Stimulated activated naive B cell treated with anti-CD40 and anti-IgM and Interleukin-4, amounts not matched to agents 10 μg/mL and 1 μg/mL and 100 μg/mL, for 72 hours (primary cell): ENCODE measurements at regions not wholly inside any gene's neighbourhood (a gene's known extent, or its start where the extent isn't known, plus 50 kb on each side); places are given as distances from the start of the nearest gene placed in this dataset.
"Not testable (repeated sequence)": the region's sequence is repeated elsewhere in the genome, so short reads cannot be mapped to it uniquely, and the experiment has no call there.

ENCODE experiments used
- ATAC-seq, 2 donors: fragments of 150-1000 bp; cut with Tn5 transposase; replicated peaks; 2 replicates each; pipeline ENCODE4 v1.10.0; 2021; ENCODE audit warnings: moderate library complexity in 1 of 2
- DNase-seq: peaks from one replicate; pipeline ENCODE4 v3.0.0; 2021
- H3K27ac Mint-ChIP-seq: one replicate; pipeline ENCODE4 v1.8.0; 2022; ENCODE audit warnings: mild to moderate bottlenecking, mixed read lengths
- H3K27me3 Mint-ChIP-seq, 2 donors: one replicate each; pipeline ENCODE4 v1.8.0; 2022; ENCODE audit warnings: mixed read lengths in 2 of 2
- H3K36me3 Mint-ChIP-seq, 2 donors: one replicate each; pipeline ENCODE4 v1.8.0; 2022; ENCODE audit warnings: mixed read lengths in 2 of 2, mild to moderate bottlenecking in 1 of 2
- H3K4me1 Mint-ChIP-seq, 2 donors: one replicate each; pipeline ENCODE4 v1.8.0; 2022; ENCODE audit warnings: mixed read lengths in 2 of 2, mild to moderate bottlenecking in 1 of 2
- H3K4me3 Mint-ChIP-seq, 2 donors: one replicate each; pipeline ENCODE4 v1.8.0; 2022; ENCODE audit warnings: mild to moderate bottlenecking in 2 of 2, mixed read lengths in 2 of 2, moderate library complexity in 1 of 2
- H3K9me3 Mint-ChIP-seq, 2 donors: one replicate each; pipeline ENCODE4 v1.8.0; 2022; ENCODE audit warnings: mixed read lengths in 2 of 2, mild to moderate bottlenecking in 1 of 2

- H3K27ac Mint-ChIP-seq, H3K27me3 Mint-ChIP-seq, H3K4me3 Mint-ChIP-seq, DNase-seq, H3K4me1 Mint-ChIP-seq, H3K9me3 Mint-ChIP-seq, ATAC-seq, H3K36me3 Mint-ChIP-seq: not testable (repeated sequence)
These were observed 89.4 kb upstream of the SPACA7 start for GRCh38 chr13:112286733-112287132.

- Mint-ChIP-seq H3K9me3 (peaks cover 0 to 3% of the 10 kb centered on the region in 2 donors), H3K27ac (no peak overlapping the region), H3K36me3 (no peaks in the 10 kb centered on the region), H3K27me3 (peaks cover 0 to 6% of the 10 kb centered on the region in 2 donors), H3K4me3 (no peak overlapping the region), H3K4me1 (no peaks in the 10 kb centered on the region)
- DNase-seq, result no peak
- ATAC-seq, result no peak
These were observed 55.9 kb upstream of the SPACA7 start for GRCh38 chr13:112320303-112320702.

GRCh38 chr13:112322557-112322956 lies 53.6 kb upstream of the SPACA7 start:
- Mint-ChIP-seq H3K4me1 (no peaks in the 10 kb centered on the region), H3K36me3 (no peaks in the 10 kb centered on the region), H3K4me3 (no peak overlapping the region), H3K27ac (no peak overlapping the region), H3K27me3 (peaks cover 5 to 17% of the 10 kb centered on the region in 2 donors), H3K9me3 (peaks cover 0 to 4% of the 10 kb centered on the region in 2 donors)
- DNase-seq, result no peak
- ATAC-seq, result no peak

GRCh38 chr13:112324116-112324515 lies 52.0 kb upstream of the SPACA7 start:
- Mint-ChIP-seq H3K27ac (no peak overlapping the region), H3K27me3 (peaks cover 15 to 26% of the 10 kb centered on the region in 2 donors), H3K4me1 (no peaks in the 10 kb centered on the region), H3K4me3 (no peak overlapping the region), H3K36me3 (no peaks in the 10 kb centered on the region), H3K9me3 (peaks cover 0 to 4% of the 10 kb centered on the region in 2 donors)
- DNase-seq (no peak), ATAC-seq (no peak)

GRCh38 chr13:112325142-112325808 lies 50.9 kb upstream of the SPACA7 start:
- Mint-ChIP-seq H3K4me1 (no peaks in the 10 kb centered on the region), H3K36me3 (no peaks in the 10 kb centered on the region)

GRCh38 chr13:112325920-112326645 lies 50.1 kb upstream of the SPACA7 start:
- no peak overlapping the region for H3K4me3 Mint-ChIP-seq
- peaks cover 0 to 3% of the 10 kb centered on the region in 2 donors for H3K9me3 Mint-ChIP-seq
- no peaks in the 10 kb centered on the region for H3K36me3 Mint-ChIP-seq

More at GRCh38 chr13:112325142-112325808, 50.9 kb upstream of the SPACA7 start:
- no peak for DNase-seq
- Mint-ChIP-seq H3K4me3 (no peak overlapping the region), H3K27ac (no peak overlapping the region), H3K27me3 (peaks cover 24 to 38% of the 10 kb centered on the region in 2 donors), H3K9me3 (peaks cover 0 to 4% of the 10 kb centered on the region in 2 donors)
- ATAC-seq, result no peak

More at GRCh38 chr13:112325920-112326645, 50.1 kb upstream of the SPACA7 start:
- no peak for ATAC-seq
- Mint-ChIP-seq H3K27me3 (peaks cover 32 to 46% of the 10 kb centered on the region in 2 donors), H3K27ac (no peak overlapping the region), H3K4me1 (no peaks in the 10 kb centered on the region)
- DNase-seq, result no peak
